B cell (primary cell): ENCODE measurements at regions not wholly inside any gene's neighbourhood (a gene's known extent, or its start where the extent isn't known, plus 50 kb on each side); places are given as distances from the start of the nearest gene placed in this dataset.

ENCODE experiments used
- ATAC-seq: fragments of 200-7000 bp; cut with Tn5 transposase; one replicate; pipeline ENCODE4 v1.10.0; 2021; ENCODE audit warnings: low read depth, mild to moderate bottlenecking, moderate number of reproducible peaks, moderate library complexity
- CTCF ChIA-PET: fragments of 350-600 bp; sonication (Branson Sonifier 250); formaldehyde crosslinking; loops from one replicate; lab custom pipeline; 2021; ENCODE audit warnings: antibody characterized with exemption, inconsistent platforms; lab: Charles Lee
- POLR2A ChIA-PET: fragments of 350-600 bp; sonication (Branson Sonifier 250); formaldehyde crosslinking; loops from one replicate; lab custom pipeline; 2021; ENCODE audit warnings: antibody characterized with exemption; lab: Charles Lee
- DNase-seq: peaks from one replicate; pipeline ENCODE4 v3.0.0; 2013
- H2AFZ ChIP-seq: 2 replicates; pipeline ENCODE4 v1.6.1; 2012; ENCODE audit warnings: mild to moderate bottlenecking, low read depth, low read length; ENCODE audit not compliant: insufficient read depth, poor library complexity, severe bottlenecking
- H3K27ac ChIP-seq, 2 donors: 1 replicate in 1 of 2; 2 replicates in 1 of 2; pipeline ENCODE4 v1.5.1; 2012 to 2013; ENCODE audit warnings: low read length in 2 of 2, mild to moderate bottlenecking in 2 of 2, moderate library complexity in 1 of 2
- H3K27me3 ChIP-seq, 4 experiments: fragments of 200-600 bp in 1 of 4; sonication (generic) in 1 of 4; replicated peaks in 1 of 4; 1 replicate in 2 of 4; 2 replicates in 2 of 4; pipeline versions ENCODE4 v1.6.1 to v1.7.0; 2013 to 2016; ENCODE audit warnings: low read length in 3 of 4, mild to moderate bottlenecking in 2 of 4, mixed read lengths in 1 of 4, moderate library complexity in 1 of 4; ENCODE audit not compliant: insufficient read depth in 4 of 4, control insufficient read depth in 3 of 4; ENCODE audit errors: control extremely low read depth in 1 of 4
- H3K36me3 ChIP-seq, 2 experiments: replicated peaks in 1 of 2; 1 replicate in 1 of 2; 2 replicates in 1 of 2; pipeline versions ENCODE4 v1.6.1 to v1.7.1; 2013; ENCODE audit warnings: low read length in 1 of 2; ENCODE audit not compliant: insufficient read depth in 2 of 2, control insufficient read depth in 1 of 2; ENCODE audit errors: control extremely low read depth in 1 of 2, extremely low read depth in 1 of 2
- H3K4me1 ChIP-seq, 2 donors: fragments of 200-600 bp in 1 of 2; sonication (generic) in 1 of 2; 1 replicate in 1 of 2; 2 replicates in 1 of 2; pipeline versions ENCODE4 v1.5.1 to v1.6.1; 2013 to 2017; ENCODE audit warnings: low read length in 2 of 2; ENCODE audit not compliant: control insufficient read depth in 2 of 2, insufficient read depth in 2 of 2
- H3K4me2 ChIP-seq: replicated peaks from 2 replicates; pipeline ENCODE3; 2012; ENCODE audit warnings: mild to moderate bottlenecking, low read depth, low read length; ENCODE audit not compliant: poor library complexity, severe bottlenecking
- H3K4me3 ChIP-seq, 5 experiments: fragments of 200-600 bp in 1 of 5; sonication (generic) in 1 of 5; 1 replicate in 3 of 5; 2 replicates in 2 of 5; pipeline versions ENCODE4 v1.5.1 to v1.7.0; 2011 to 2016; ENCODE audit warnings: low read length in 4 of 5, mild to moderate bottlenecking in 4 of 5, low read depth in 2 of 5, control low read depth in 1 of 5, moderate library complexity in 1 of 5; ENCODE audit not compliant: insufficient read depth in 1 of 5; ENCODE audit errors: control extremely low read depth in 1 of 5, extremely low read depth in 1 of 5
- H3K79me2 ChIP-seq: fragments of 200-600 bp; sonication (generic); one replicate; pipeline ENCODE4 v1.6.0; 2016; ENCODE audit warnings: low read length; ENCODE audit not compliant: control insufficient read depth, insufficient read depth
- H3K9ac ChIP-seq: fragments of 200-600 bp; sonication (generic); 2 replicates; pipeline ENCODE4 v1.6.1; 2017; ENCODE audit warnings: mild to moderate bottlenecking, low read length, moderate library complexity
- H3K9me3 ChIP-seq, 3 donors: one replicate each; pipeline versions ENCODE4 v1.6.1 to v1.7.1; 2013; ENCODE audit warnings: low read length in 2 of 3; ENCODE audit not compliant: control insufficient read depth in 2 of 3, insufficient read depth in 1 of 3; ENCODE audit errors: control extremely low read depth in 1 of 3
- H4K20me1 ChIP-seq: 2 replicates; pipeline ENCODE4 v1.6.0; 2012; ENCODE audit warnings: mild to moderate bottlenecking, low read length; ENCODE audit not compliant: insufficient read depth, control insufficient read depth, poor library complexity, severe bottlenecking
- H3K27ac Mint-ChIP-seq: one replicate; pipeline ENCODE4 v1.8.0; 2021; ENCODE audit warnings: mixed read lengths
- H3K27me3 Mint-ChIP-seq: one replicate; pipeline ENCODE4 v1.8.0; 2021; ENCODE audit warnings: mixed read lengths
- H3K4me1 Mint-ChIP-seq: one replicate; pipeline ENCODE4 v1.8.0; 2021; ENCODE audit warnings: mixed read lengths
- H3K4me3 Mint-ChIP-seq: one replicate; pipeline ENCODE4 v1.8.0; 2021; ENCODE audit warnings: mixed read lengths
- H3K9me3 Mint-ChIP-seq: one replicate; pipeline ENCODE4 v1.8.0; 2022; ENCODE audit warnings: mixed read lengths; ENCODE audit not compliant: insufficient read depth
- CTCF ChIP-seq: fragments of 200-600 bp; IDR thresholded peaks from one replicate; pipeline ENCODE4 v1.8.0; 2022; ENCODE audit warnings: antibody characterized with exemption, mild to moderate bottlenecking
- EZH2 ChIP-seq: IDR thresholded peaks from 2 replicates; pipeline ENCODE4 v1.6.1; 2012; ENCODE audit warnings: borderline replicate concordance, low read depth, mild to moderate bottlenecking, moderate library complexity, low read length; ENCODE audit not compliant: insufficient read depth, poor library complexity, severe bottlenecking
- WGBS: methylation state at CpG from one replicate; pipeline ENCODE4 v1.1.5; 2013; ENCODE audit warnings: missing lambda C conversion rate; ENCODE audit not compliant: insufficient coverage; 5-methylcytosine and 5-hydroxymethylcytosine counted together
- intact Hi-C: fragments of 100-400 bp; cut with micrococcal nuclease; formaldehyde crosslinking; loops from one replicate; pipeline ENCODE4 v1.10.0; 2022

- no peaks in the 10 kb centered on the region for H3K9me3 ChIP-seq
- Mint-ChIP-seq H3K27me3 (peaks cover 1% of the 10 kb centered on the region), H3K4me3 (no peak overlapping the region), H3K27ac (no peak overlapping the region), H3K9me3 (no peaks in the 10 kb centered on the region), H3K4me1 (peaks cover 12% of the 10 kb centered on the region)
- no peak overlapping the region for H3K4me3 ChIP-seq
- no peaks in the 10 kb centered on the region for H4K20me1 ChIP-seq
- TF ChIP-seq EZH2 (no peak), CTCF (no peak)
- CTCF ChIA-PET = no interaction called here
- POLR2A ChIA-PET = no interaction called here
- no peak overlapping the region for H3K4me2 ChIP-seq
- no peaks in the 10 kb centered on the region for H3K4me1 ChIP-seq
- no peaks in the 10 kb centered on the region for H3K79me2 ChIP-seq
- ATAC-seq (no peak), DNase-seq (no peak)
- H3K9ac ChIP-seq = no peak overlapping the region
- no peak overlapping the region for H3K27ac ChIP-seq
- H2AFZ ChIP-seq = no peak overlapping the region
- H3K27me3 ChIP-seq = no peaks in the 10 kb centered on the region
- no peaks in the 10 kb centered on the region for H3K36me3 ChIP-seq
- intact Hi-C loops = no loop called here
- WGBS = 72% methylated on average over 3 of the region's 4 CpGs
Measured at GRCh38 chr12:47591795-47592194, 114.0 kb downstream of the RPAP3 start.

GRCh38 chr12:47591361-47591791 lies 114.5 kb downstream of the RPAP3 start:
- Histone ChIP-seq H3K79me2 (no peaks in the 10 kb centered on the region), H3K36me3 (no peaks in the 10 kb centered on the region), H3K9ac (no peak overlapping the region), H3K9me3 (no peaks in the 10 kb centered on the region), H3K4me2 (no peak overlapping the region), H3K4me3 (no peak overlapping the region), H3K27ac (no peak overlapping the region), H4K20me1 (no peaks in the 10 kb centered on the region), H3K27me3 (no peaks in the 10 kb centered on the region), H3K4me1 (no peaks in the 10 kb centered on the region), H2AFZ (no peak overlapping the region)
- WGBS = 77% methylated on average over 4 of the region's 4 CpGs
- Mint-ChIP-seq H3K9me3 (no peaks in the 10 kb centered on the region), H3K27me3 (peaks cover 4% of the 10 kb centered on the region), H3K4me1 (peaks cover 12% of the 10 kb centered on the region), H3K27ac (no peak overlapping the region), H3K4me3 (no peak overlapping the region)
- intact Hi-C loops = no loop called here
- ATAC-seq (no peak), DNase-seq (no peak)
- TF ChIP-seq CTCF (no peak), EZH2 (no peak)
- CTCF ChIA-PET = no interaction called here
- POLR2A ChIA-PET = no interaction called here
